SJSA1 (cell line): ENCODE measurements at regions not wholly inside any gene's neighbourhood (a gene's known extent, or its start where the extent isn't known, plus 50 kb on each side); places are given as distances from the start of the nearest gene placed in this dataset.
"Not testable (repeated sequence)": the region's sequence is repeated elsewhere in the genome, so short reads cannot be mapped to it uniquely, and the experiment has no call there.

Source experiments
- DNase-seq, 2 experiments: peaks; one replicate each; pipeline ENCODE4 v3.0.0-alpha.2; 2015 to 2020; ENCODE audit warnings: low spot score in 2 of 2, low read depth in 1 of 2
- H3K27ac ChIP-seq: fragments of 250-450 bp; sonication (Bioruptor Pico); 2 replicates; pipeline ENCODE4 v1.5.1; 2020; ENCODE audit warnings: mild to moderate bottlenecking, moderate library complexity
- H3K27me3 ChIP-seq: fragments of 250-450 bp; sonication (Bioruptor Pico); replicated peaks from 2 replicates; pipeline ENCODE4 v1.5.1; 2020; ENCODE audit warnings: mild to moderate bottlenecking, moderate library complexity
- H3K36me3 ChIP-seq: fragments of 250-450 bp; sonication (Bioruptor Pico); 2 replicates; pipeline ENCODE4 v1.5.1; 2020; ENCODE audit warnings: mild to moderate bottlenecking
- H3K4me1 ChIP-seq: fragments of 250-450 bp; sonication (Bioruptor Pico); replicated peaks from 2 replicates; pipeline ENCODE4 v1.6.1; 2021; ENCODE audit warnings: mild to moderate bottlenecking
- H3K4me3 ChIP-seq: fragments of 250-450 bp; sonication (Bioruptor Pico); 2 replicates; pipeline ENCODE4 v1.5.1; 2020; ENCODE audit warnings: mild to moderate bottlenecking
- H3K9me3 ChIP-seq: fragments of 250-450 bp; sonication (Bioruptor Pico); replicated peaks from 2 replicates; pipeline ENCODE4 v1.5.1; 2020; ENCODE audit warnings: mild to moderate bottlenecking

- Histone ChIP-seq H3K9me3 (0 out of 2 replicates have a peak, but pooled peaks cover 2% of the 10 kb centered on the region), H3K27me3 (no peaks in the 10 kb centered on the region), H3K36me3 (no peaks in the 10 kb centered on the region), H3K27ac (no peak overlapping the region), H3K4me3 (no peak overlapping the region), H3K4me1 (no peaks in the 10 kb centered on the region)
- no peak for DNase-seq
Measured at GRCh38 chr21:14620152-14620551, 74.0 kb upstream of the SAMSN1 start.

GRCh38 chr21:14617871-14618270 lies 71.8 kb upstream of the SAMSN1 start:
- Histone ChIP-seq H3K27ac (no peak overlapping the region), H3K27me3 (no peaks in the 10 kb centered on the region), H3K4me3 (no peak overlapping the region), H3K36me3 (no peaks in the 10 kb centered on the region), H3K4me1 (no peaks in the 10 kb centered on the region), H3K9me3 (0 out of 2 replicates have a peak, but pooled peaks cover 2% of the 10 kb centered on the region)
- DNase-seq, result no peak

GRCh38 chr21:14617040-14617393 lies 70.9 kb upstream of the SAMSN1 start:
- H3K27me3 ChIP-seq, result no peaks in the 10 kb centered on the region
- no peak overlapping the region for H3K27ac ChIP-seq
- no peak overlapping the region for H3K4me3 ChIP-seq
- H3K4me1 ChIP-seq, result no peaks in the 10 kb centered on the region
- no peaks in the 10 kb centered on the region for H3K36me3 ChIP-seq
- H3K9me3 ChIP-seq, result 0 out of 2 replicates have a peak, but pooled peaks cover 2% of the 10 kb centered on the region
- DNase-seq, result no peak

GRCh38 chr21:14616380-14617039 lies 70.4 kb upstream of the SAMSN1 start:
- Histone ChIP-seq H3K27me3 (no peaks in the 10 kb centered on the region), H3K4me3 (no peak overlapping the region), H3K27ac (no peak overlapping the region), H3K9me3 (0 out of 2 replicates have a peak, but pooled peaks cover 2% of the 10 kb centered on the region), H3K4me1 (no peaks in the 10 kb centered on the region), H3K36me3 (no peaks in the 10 kb centered on the region)
- no peak for DNase-seq

GRCh38 chr21:14615359-14615974 lies 69.4 kb upstream of the SAMSN1 start:
- DNase-seq, result no peak
- Histone ChIP-seq H3K4me3 (no peak overlapping the region), H3K27ac (no peak overlapping the region), H3K9me3 (0 out of 2 replicates have a peak, but pooled peaks cover 2% of the 10 kb centered on the region), H3K27me3 (no peaks in the 10 kb centered on the region), H3K4me1 (no peaks in the 10 kb centered on the region), H3K36me3 (no peaks in the 10 kb centered on the region)

- no peaks in the 10 kb centered on the region for H3K36me3 ChIP-seq
- H3K27ac ChIP-seq, result no peak overlapping the region
- DNase-seq, result no peak
- no peaks in the 10 kb centered on the region for H3K27me3 ChIP-seq
- no peaks in the 10 kb centered on the region for H3K4me1 ChIP-seq
- H3K9me3 ChIP-seq, result 0 out of 2 replicates have a peak, but pooled peaks cover 2% of the 10 kb centered on the region
- H3K4me3 ChIP-seq, result no peak overlapping the region
Measured at GRCh38 chr21:14614287-14614686, 68.2 kb upstream of the SAMSN1 start.

GRCh38 chr21:14613486-14614224 lies 67.5 kb upstream of the SAMSN1 start:
- no peak overlapping the region for H3K4me3 ChIP-seq
- no peaks in the 10 kb centered on the region for H3K36me3 ChIP-seq
- H3K9me3 ChIP-seq, result 0 out of 2 replicates have a peak, but pooled peaks cover 2% of the 10 kb centered on the region
- H3K4me1 ChIP-seq, result no peaks in the 10 kb centered on the region
- H3K27ac ChIP-seq, result no peak overlapping the region
- no peak for DNase-seq
- no peaks in the 10 kb centered on the region for H3K27me3 ChIP-seq

GRCh38 chr21:14610119-14610518 lies 64.0 kb upstream of the SAMSN1 start:
- not testable (repeated sequence) for H3K9me3 ChIP-seq, H3K4me1 ChIP-seq, H3K36me3 ChIP-seq, H3K27ac ChIP-seq, H3K27me3 ChIP-seq, H3K4me3 ChIP-seq, DNase-seq

- Histone ChIP-seq H3K4me1 (no peaks in the 10 kb centered on the region), H3K4me3 (no peak overlapping the region), H3K27me3 (no peaks in the 10 kb centered on the region), H3K27ac (no peak overlapping the region), H3K9me3 (no peaks in the 10 kb centered on the region), H3K36me3 (no peaks in the 10 kb centered on the region)
- DNase-seq, result no peak
Measured at GRCh38 chr21:14609274-14609673, 63.2 kb upstream of the SAMSN1 start.

- Histone ChIP-seq H3K9me3 (no peaks in the 10 kb centered on the region), H3K4me3 (no peak overlapping the region), H3K27me3 (no peaks in the 10 kb centered on the region), H3K4me1 (no peaks in the 10 kb centered on the region), H3K27ac (no peak overlapping the region), H3K36me3 (no peaks in the 10 kb centered on the region)
- no peak for DNase-seq
Measured at GRCh38 chr21:14607262-14607661, 61.1 kb upstream of the SAMSN1 start.

- H3K27me3 ChIP-seq, result no peaks in the 10 kb centered on the region
- H3K27ac ChIP-seq, result no peak overlapping the region
- no peak for DNase-seq
- no peaks in the 10 kb centered on the region for H3K9me3 ChIP-seq
- H3K4me3 ChIP-seq, result no peak overlapping the region
- H3K36me3 ChIP-seq, result no peaks in the 10 kb centered on the region
- no peaks in the 10 kb centered on the region for H3K4me1 ChIP-seq
Measured at GRCh38 chr21:14603202-14603601, 57.1 kb upstream of the SAMSN1 start.

GRCh38 chr21:14602382-14602958 lies 56.4 kb upstream of the SAMSN1 start:
- DNase-seq, result no peak
- H3K27me3 ChIP-seq, result no peaks in the 10 kb centered on the region
- no peaks in the 10 kb centered on the region for H3K9me3 ChIP-seq
- no peaks in the 10 kb centered on the region for H3K36me3 ChIP-seq
- H3K27ac ChIP-seq, result no peak overlapping the region
- no peaks in the 10 kb centered on the region for H3K4me1 ChIP-seq
- H3K4me3 ChIP-seq, result no peak overlapping the region

GRCh38 chr21:14600569-14601297 lies 54.6 kb upstream of the SAMSN1 start:
- no peak for DNase-seq
- Histone ChIP-seq H3K27me3 (no peaks in the 10 kb centered on the region), H3K27ac (no peak overlapping the region), H3K4me1 (no peaks in the 10 kb centered on the region), H3K9me3 (no peaks in the 10 kb centered on the region), H3K36me3 (no peaks in the 10 kb centered on the region), H3K4me3 (no peak overlapping the region)
